ENCODE measurements at regions not wholly inside any gene's neighbourhood (a gene's known extent, or its start where the extent isn't known, plus 50 kb on each side); places are given as distances from the start of the nearest gene placed in this dataset.

- TF ChIP-seq MYC (IDR thresholded peaks at IDR 0.05; ENCODE audit: low read depth, low read length), result no peak
- no peak for TF ChIP-seq CTCF (IDR thresholded peaks at IDR 0.05; ENCODE audit: low read depth, low read length)
- TF ChIP-seq POLR2A (IDR thresholded peaks at IDR 0.05; ENCODE audit: extremely low read depth, insufficient read length), result no peak
- no peak for TF ChIP-seq MAX (IDR thresholded peaks at IDR 0.05; ENCODE audit: low read depth, low read length)
These were observed 1135.8 kb downstream of the BCL11B start for GRCh38 chr14:98136012-98136789.

Measured in NB4 (cell line).